ENCODE measurements at regions not wholly inside any gene's neighbourhood (a gene's known extent, or its start where the extent isn't known, plus 50 kb on each side); places are given as distances from the start of the nearest gene placed in this dataset.

GRCh38 chr18:22767653-22768052 is 165.5 kb upstream of the RBBP8 start:
- no peaks in the 10 kb centered on the region for H3K9me3 Mint-ChIP-seq
- no peak overlapping the region for H3K4me3 Mint-ChIP-seq
- no peaks in the 10 kb centered on the region for H3K4me1 Mint-ChIP-seq (ENCODE audit: low read depth)
- no peaks in the 10 kb centered on the region for H3K36me3 Mint-ChIP-seq (ENCODE audit: low read depth)
- H3K27me3 Mint-ChIP-seq (ENCODE audit: low read depth): no peaks in the 10 kb centered on the region
- no peak overlapping the region for H3K27ac Mint-ChIP-seq

GRCh38 chr18:22773944-22774343 is 159.2 kb upstream of the RBBP8 start:
- Mint-ChIP-seq H3K36me3 (ENCODE audit: low read depth) (no peaks in the 10 kb centered on the region), H3K9me3 (no peaks in the 10 kb centered on the region), H3K27me3 (ENCODE audit: low read depth) (peaks cover 10% of the 10 kb centered on the region), H3K4me3 (no peak overlapping the region), H3K4me1 (ENCODE audit: low read depth) (no peaks in the 10 kb centered on the region), H3K27ac (no peak overlapping the region)

GRCh38 chr18:22778996-22779395 is 154.1 kb upstream of the RBBP8 start:
- H3K36me3 Mint-ChIP-seq (ENCODE audit: low read depth): no peaks in the 10 kb centered on the region
- H3K4me1 Mint-ChIP-seq (ENCODE audit: low read depth): no peaks in the 10 kb centered on the region
- peaks cover 26% of the 10 kb centered on the region for H3K27me3 Mint-ChIP-seq (ENCODE audit: low read depth)
- no peak overlapping the region for H3K4me3 Mint-ChIP-seq
- no peak overlapping the region for H3K27ac Mint-ChIP-seq
- no peaks in the 10 kb centered on the region for H3K9me3 Mint-ChIP-seq

- no peak overlapping the region for H3K27ac Mint-ChIP-seq
- no peaks in the 10 kb centered on the region for H3K9me3 Mint-ChIP-seq
- H3K4me1 Mint-ChIP-seq (ENCODE audit: low read depth): no peaks in the 10 kb centered on the region
- H3K36me3 Mint-ChIP-seq (ENCODE audit: low read depth): no peaks in the 10 kb centered on the region
- H3K27me3 Mint-ChIP-seq (ENCODE audit: low read depth): peaks cover 26% of the 10 kb centered on the region
- H3K4me3 Mint-ChIP-seq: no peak overlapping the region
Measured at GRCh38 chr18:22783245-22783644, 149.9 kb upstream of the RBBP8 start.

GRCh38 chr18:22783662-22784076 is 149.5 kb upstream of the RBBP8 start:
- peaks cover 30% of the 10 kb centered on the region for H3K27me3 Mint-ChIP-seq (ENCODE audit: low read depth)
- H3K36me3 Mint-ChIP-seq (ENCODE audit: low read depth): no peaks in the 10 kb centered on the region
- no peaks in the 10 kb centered on the region for H3K9me3 Mint-ChIP-seq
- H3K4me1 Mint-ChIP-seq (ENCODE audit: low read depth): no peaks in the 10 kb centered on the region
- H3K27ac Mint-ChIP-seq: no peak overlapping the region
- no peak overlapping the region for H3K4me3 Mint-ChIP-seq

GRCh38 chr18:22789052-22789451 is 144.1 kb upstream of the RBBP8 start:
- no peaks in the 10 kb centered on the region for H3K4me1 Mint-ChIP-seq (ENCODE audit: low read depth)

GRCh38 chr18:22789600-22789999 is 143.5 kb upstream of the RBBP8 start:
- no peak overlapping the region for H3K27ac Mint-ChIP-seq
- H3K27me3 Mint-ChIP-seq (ENCODE audit: low read depth): peaks cover 35% of the 10 kb centered on the region
- no peak overlapping the region for H3K4me3 Mint-ChIP-seq
- H3K4me1 Mint-ChIP-seq (ENCODE audit: low read depth): no peaks in the 10 kb centered on the region
- no peaks in the 10 kb centered on the region for H3K9me3 Mint-ChIP-seq
- H3K36me3 Mint-ChIP-seq (ENCODE audit: low read depth): no peaks in the 10 kb centered on the region

More at GRCh38 chr18:22789052-22789451, 144.1 kb upstream of the RBBP8 start:
- no peaks in the 10 kb centered on the region for H3K9me3 Mint-ChIP-seq
- H3K27ac Mint-ChIP-seq: no peak overlapping the region
- peaks cover 33% of the 10 kb centered on the region for H3K27me3 Mint-ChIP-seq (ENCODE audit: low read depth)
- no peak overlapping the region for H3K4me3 Mint-ChIP-seq
- no peaks in the 10 kb centered on the region for H3K36me3 Mint-ChIP-seq (ENCODE audit: low read depth)

- Mint-ChIP-seq H3K36me3 (ENCODE audit: low read depth) (no peaks in the 10 kb centered on the region), H3K4me3 (no peak overlapping the region), H3K9me3 (no peaks in the 10 kb centered on the region), H3K4me1 (ENCODE audit: low read depth) (no peaks in the 10 kb centered on the region), H3K27me3 (ENCODE audit: low read depth) (peaks cover 34% of the 10 kb centered on the region), H3K27ac (no peak overlapping the region)
Measured at GRCh38 chr18:22790545-22791309, 142.4 kb upstream of the RBBP8 start.

GRCh38 chr18:22791310-22791610 is 141.9 kb upstream of the RBBP8 start:
- Mint-ChIP-seq H3K4me3 (no peak overlapping the region), H3K9me3 (no peaks in the 10 kb centered on the region), H3K4me1 (ENCODE audit: low read depth) (no peaks in the 10 kb centered on the region), H3K27me3 (ENCODE audit: low read depth) (peaks cover 34% of the 10 kb centered on the region), H3K36me3 (ENCODE audit: low read depth) (no peaks in the 10 kb centered on the region), H3K27ac (no peak overlapping the region)

GRCh38 chr18:22796113-22796512 is 137.0 kb upstream of the RBBP8 start:
- Mint-ChIP-seq H3K36me3 (ENCODE audit: low read depth) (no peaks in the 10 kb centered on the region), H3K27ac (no peak overlapping the region), H3K27me3 (ENCODE audit: low read depth) (peaks cover 18% of the 10 kb centered on the region), H3K4me1 (ENCODE audit: low read depth) (no peaks in the 10 kb centered on the region), H3K4me3 (no peak overlapping the region), H3K9me3 (no peaks in the 10 kb centered on the region)

- Mint-ChIP-seq H3K27ac (no peak overlapping the region), H3K9me3 (no peaks in the 10 kb centered on the region), H3K4me1 (ENCODE audit: low read depth) (no peaks in the 10 kb centered on the region), H3K4me3 (no peak overlapping the region), H3K27me3 (ENCODE audit: low read depth) (peaks cover 12% of the 10 kb centered on the region), H3K36me3 (ENCODE audit: low read depth) (no peaks in the 10 kb centered on the region)
Measured at GRCh38 chr18:22800551-22800951, 132.6 kb upstream of the RBBP8 start.

GRCh38 chr18:22813648-22814328 is 119.3 kb upstream of the RBBP8 start:
- no peaks in the 10 kb centered on the region for H3K4me1 Mint-ChIP-seq (ENCODE audit: low read depth)
- H3K9me3 Mint-ChIP-seq: no peaks in the 10 kb centered on the region
- no peak overlapping the region for H3K4me3 Mint-ChIP-seq
- H3K27ac Mint-ChIP-seq: no peak overlapping the region
- peaks cover 28% of the 10 kb centered on the region for H3K27me3 Mint-ChIP-seq (ENCODE audit: low read depth)
- H3K36me3 Mint-ChIP-seq (ENCODE audit: low read depth): no peaks in the 10 kb centered on the region

GRCh38 chr18:22814329-22814703 is 118.8 kb upstream of the RBBP8 start:
- Mint-ChIP-seq H3K27me3 (ENCODE audit: low read depth) (peaks cover 28% of the 10 kb centered on the region), H3K36me3 (ENCODE audit: low read depth) (no peaks in the 10 kb centered on the region), H3K9me3 (no peaks in the 10 kb centered on the region), H3K4me3 (no peak overlapping the region), H3K27ac (no peak overlapping the region), H3K4me1 (ENCODE audit: low read depth) (no peaks in the 10 kb centered on the region)

- peaks cover 22% of the 10 kb centered on the region for H3K27me3 Mint-ChIP-seq (ENCODE audit: low read depth)
- no peaks in the 10 kb centered on the region for H3K36me3 Mint-ChIP-seq (ENCODE audit: low read depth)
- no peak overlapping the region for H3K4me3 Mint-ChIP-seq
- no peaks in the 10 kb centered on the region for H3K9me3 Mint-ChIP-seq
- H3K4me1 Mint-ChIP-seq (ENCODE audit: low read depth): no peaks in the 10 kb centered on the region
- no peak overlapping the region for H3K27ac Mint-ChIP-seq
Measured at GRCh38 chr18:22816266-22817176, 116.6 kb upstream of the RBBP8 start.

GRCh38 chr18:22817844-22818243 is 115.3 kb upstream of the RBBP8 start:
- Mint-ChIP-seq H3K36me3 (ENCODE audit: low read depth) (no peaks in the 10 kb centered on the region), H3K4me1 (ENCODE audit: low read depth) (no peaks in the 10 kb centered on the region), H3K27me3 (ENCODE audit: low read depth) (peaks cover 11% of the 10 kb centered on the region)

More at GRCh38 chr18:22817844-22818243, 115.3 kb upstream of the RBBP8 start:
- Mint-ChIP-seq H3K4me3 (no peak overlapping the region), H3K9me3 (no peaks in the 10 kb centered on the region), H3K27ac (no peak overlapping the region)
